T-helper 17 cell (primary cell): ENCODE measurements at regions not wholly inside any gene's neighbourhood (a gene's known extent, or its start where the extent isn't known, plus 50 kb on each side); places are given as distances from the start of the nearest gene placed in this dataset.
"Not testable (repeated sequence)": the region's sequence is repeated elsewhere in the genome, so short reads cannot be mapped to it uniquely, and the experiment has no call there.

Experiments
- ATAC-seq: fragments of 150-1000 bp; cut with Tn5 transposase; 2 replicates; pipeline ENCODE4 v1.10.0; 2021; ENCODE audit warnings: mild to moderate bottlenecking, moderate library complexity
- DNase-seq, 3 donors: peaks; one replicate each; pipeline versions ENCODE4 v3.0.0 to v3.0.0-alpha.2; 2020 to 2021
- H3K9me3 ChIP-seq: one replicate; pipeline ENCODE4 v1.7.0; 2013; ENCODE audit warnings: low read length, mild to moderate bottlenecking; ENCODE audit not compliant: control insufficient read depth, poor library complexity, severe bottlenecking
- H3K27ac Mint-ChIP-seq: one replicate; pipeline ENCODE4 v1.8.0; 2022; ENCODE audit warnings: mild to moderate bottlenecking, moderate library complexity, mixed read lengths
- H3K27me3 Mint-ChIP-seq: one replicate; pipeline ENCODE4 v1.8.0; 2022; ENCODE audit warnings: mixed read lengths
- H3K36me3 Mint-ChIP-seq: one replicate; pipeline ENCODE4 v1.8.0; 2022; ENCODE audit warnings: low read depth, mixed read lengths
- H3K4me1 Mint-ChIP-seq: one replicate; pipeline ENCODE4 v1.8.0; 2022; ENCODE audit warnings: mild to moderate bottlenecking, mixed read lengths
- H3K4me3 Mint-ChIP-seq: one replicate; pipeline ENCODE4 v1.8.0; 2022; ENCODE audit warnings: mild to moderate bottlenecking, moderate library complexity, mixed read lengths

GRCh38 chr20:54837226-54837625 is 361.8 kb downstream of the DOK5 start:
- H3K9me3 ChIP-seq, result no peaks in the 10 kb centered on the region
- no peak overlapping the region for H3K4me3 Mint-ChIP-seq
- ATAC-seq (no peak), DNase-seq (no peak)
- H3K27me3 Mint-ChIP-seq, result no peaks in the 10 kb centered on the region
- no peaks in the 10 kb centered on the region for H3K4me1 Mint-ChIP-seq
- no peaks in the 10 kb centered on the region for H3K36me3 Mint-ChIP-seq
- no peak overlapping the region for H3K27ac Mint-ChIP-seq

- H3K27me3 Mint-ChIP-seq, result no peaks in the 10 kb centered on the region
- no peak overlapping the region for H3K27ac Mint-ChIP-seq
- H3K9me3 ChIP-seq, result no peaks in the 10 kb centered on the region
- DNase-seq (no peak), ATAC-seq (no peak)
- H3K36me3 Mint-ChIP-seq, result peaks cover 2% of the 10 kb centered on the region
- no peaks in the 10 kb centered on the region for H3K4me1 Mint-ChIP-seq
- H3K4me3 Mint-ChIP-seq, result no peak overlapping the region
These were observed 347.0 kb downstream of the DOK5 start for GRCh38 chr20:54822386-54822785.

GRCh38 chr20:54820392-54820791 is 345.0 kb downstream of the DOK5 start:
- Mint-ChIP-seq H3K4me3 (no peak overlapping the region), H3K4me1 (no peaks in the 10 kb centered on the region), H3K36me3 (peaks cover 2% of the 10 kb centered on the region), H3K27ac (no peak overlapping the region), H3K27me3 (no peaks in the 10 kb centered on the region)
- no peak for DNase-seq
- no peak for ATAC-seq
- no peaks in the 10 kb centered on the region for H3K9me3 ChIP-seq

GRCh38 chr20:54806462-54806861 is 331.1 kb downstream of the DOK5 start:
- Mint-ChIP-seq H3K4me3 (no peak overlapping the region), H3K27ac (no peak overlapping the region), H3K36me3 (no peaks in the 10 kb centered on the region), H3K27me3 (no peaks in the 10 kb centered on the region), H3K4me1 (no peaks in the 10 kb centered on the region)
- H3K9me3 ChIP-seq, result no peaks in the 10 kb centered on the region
- ATAC-seq (no peak), DNase-seq (no peak)

GRCh38 chr20:54794874-54795273 is 319.5 kb downstream of the DOK5 start:
- no peak for ATAC-seq
- no peak for DNase-seq
- H3K27ac Mint-ChIP-seq, result no peak overlapping the region
- no peaks in the 10 kb centered on the region for H3K27me3 Mint-ChIP-seq
- H3K4me1 Mint-ChIP-seq, result no peaks in the 10 kb centered on the region
- H3K4me3 Mint-ChIP-seq, result no peak overlapping the region
- H3K9me3 ChIP-seq, result no peaks in the 10 kb centered on the region
- H3K36me3 Mint-ChIP-seq, result no peaks in the 10 kb centered on the region

GRCh38 chr20:54794110-54794509 is 318.7 kb downstream of the DOK5 start:
- no peaks in the 10 kb centered on the region for H3K27me3 Mint-ChIP-seq
- H3K9me3 ChIP-seq, result no peaks in the 10 kb centered on the region
- ATAC-seq, result no peak
- DNase-seq, result no peak
- H3K27ac Mint-ChIP-seq, result no peak overlapping the region
- no peaks in the 10 kb centered on the region for H3K4me1 Mint-ChIP-seq
- H3K4me3 Mint-ChIP-seq, result no peak overlapping the region
- no peaks in the 10 kb centered on the region for H3K36me3 Mint-ChIP-seq

GRCh38 chr20:54793291-54793992 is 318.0 kb downstream of the DOK5 start:
- H3K9me3 ChIP-seq, result no peaks in the 10 kb centered on the region
- Mint-ChIP-seq H3K27ac (no peak overlapping the region), H3K4me3 (no peak overlapping the region), H3K27me3 (no peaks in the 10 kb centered on the region), H3K36me3 (no peaks in the 10 kb centered on the region), H3K4me1 (no peaks in the 10 kb centered on the region)
- DNase-seq, result no peak
- no peak for ATAC-seq

- Mint-ChIP-seq H3K4me1 (no peaks in the 10 kb centered on the region), H3K27ac (no peak overlapping the region), H3K27me3 (no peaks in the 10 kb centered on the region), H3K4me3 (no peak overlapping the region), H3K36me3 (no peaks in the 10 kb centered on the region)
- H3K9me3 ChIP-seq, result no peaks in the 10 kb centered on the region
- ATAC-seq (no peak), DNase-seq (no peak)
These were observed 317.3 kb downstream of the DOK5 start for GRCh38 chr20:54792688-54793087.

- DNase-seq, H3K9me3 ChIP-seq, H3K27ac Mint-ChIP-seq, H3K4me1 Mint-ChIP-seq, H3K27me3 Mint-ChIP-seq, H3K4me3 Mint-ChIP-seq, ATAC-seq, H3K36me3 Mint-ChIP-seq: not testable (repeated sequence)
These were observed 312.9 kb downstream of the DOK5 start for GRCh38 chr20:54788260-54788659.

- not testable (repeated sequence) for H3K4me3 Mint-ChIP-seq, H3K36me3 Mint-ChIP-seq, H3K27ac Mint-ChIP-seq, H3K4me1 Mint-ChIP-seq, ATAC-seq, H3K27me3 Mint-ChIP-seq, DNase-seq, H3K9me3 ChIP-seq
These were observed 307.4 kb downstream of the DOK5 start for GRCh38 chr20:54782758-54783157.

GRCh38 chr20:54774426-54774825 is 299.0 kb downstream of the DOK5 start:
- H3K4me3 Mint-ChIP-seq, result no peak overlapping the region
- no peaks in the 10 kb centered on the region for H3K27me3 Mint-ChIP-seq
- ATAC-seq (no peak), DNase-seq (no peak)
- H3K9me3 ChIP-seq, result no peaks in the 10 kb centered on the region
- H3K27ac Mint-ChIP-seq, result no peak overlapping the region
- H3K4me1 Mint-ChIP-seq, result no peaks in the 10 kb centered on the region
- H3K36me3 Mint-ChIP-seq, result no peaks in the 10 kb centered on the region

- no peaks in the 10 kb centered on the region for H3K36me3 Mint-ChIP-seq
These were observed 298.2 kb downstream of the DOK5 start for GRCh38 chr20:54773643-54774000.

GRCh38 chr20:54772893-54773642 is 297.7 kb downstream of the DOK5 start:
- H3K9me3 ChIP-seq, result no peaks in the 10 kb centered on the region
- no peaks in the 10 kb centered on the region for H3K27me3 Mint-ChIP-seq
- no peak overlapping the region for H3K27ac Mint-ChIP-seq
- no peak overlapping the region for H3K4me3 Mint-ChIP-seq
- ATAC-seq (no peak), DNase-seq (no peak)
- H3K4me1 Mint-ChIP-seq, result no peaks in the 10 kb centered on the region
- H3K36me3 Mint-ChIP-seq, result no peaks in the 10 kb centered on the region

More at GRCh38 chr20:54773643-54774000, 298.2 kb downstream of the DOK5 start:
- ATAC-seq (no peak), DNase-seq (no peak)
- Mint-ChIP-seq H3K27me3 (no peaks in the 10 kb centered on the region), H3K4me1 (no peaks in the 10 kb centered on the region), H3K4me3 (no peak overlapping the region), H3K27ac (no peak overlapping the region)
- no peaks in the 10 kb centered on the region for H3K9me3 ChIP-seq

- no peak for DNase-seq
- Mint-ChIP-seq H3K4me1 (no peaks in the 10 kb centered on the region), H3K4me3 (no peak overlapping the region), H3K27ac (no peak overlapping the region), H3K36me3 (no peaks in the 10 kb centered on the region), H3K27me3 (no peaks in the 10 kb centered on the region)
- no peaks in the 10 kb centered on the region for H3K9me3 ChIP-seq
- no peak for ATAC-seq
These were observed 291.1 kb downstream of the DOK5 start for GRCh38 chr20:54766483-54766882.
